Breast epithelium (tissue), 4 donors: ENCODE measurements at regions not wholly inside any gene's neighbourhood (a gene's known extent, or its start where the extent isn't known, plus 50 kb on each side); places are given as distances from the start of the nearest gene placed in this dataset.
A peak's percentile ranks its signal among the peaks of the same experiment; 100 is the strongest.

Experiments
- DNase-seq, 2 donors: peaks; one replicate each; pipeline ENCODE4 v3.0.0-alpha.2; 2019; ENCODE audit warnings: low spot score in 2 of 2
- H3K27ac ChIP-seq, 2 donors: fragments of 200-600 bp; sonication (generic) in 1 of 2; one replicate each; pipeline ENCODE4 v1.5.1; 2016 to 2019; ENCODE audit warnings: mild to moderate bottlenecking in 1 of 2
- H3K27me3 ChIP-seq, 2 donors: fragments of 200-600 bp; sonication (generic) in 1 of 2; one replicate each; pipeline versions ENCODE4 v1.5.1 to v1.6.0; 2017 to 2019; ENCODE audit warnings: control low read depth in 1 of 2, mild to moderate bottlenecking in 1 of 2
- H3K36me3 ChIP-seq: fragments of 200-600 bp; one replicate; pipeline ENCODE4 v1.5.1; 2019
- H3K4me1 ChIP-seq, 2 donors: fragments of 200-600 bp; sonication (generic); one replicate each; pipeline ENCODE4 v1.5.1; 2016 to 2019; ENCODE audit warnings: control low read depth in 1 of 2
- H3K4me3 ChIP-seq, 3 donors: fragments of 200-600 bp; sonication (generic); 1 replicate in 2 of 3; 2 replicates in 1 of 3; pipeline ENCODE4 v1.5.1; 2016 to 2019; ENCODE audit warnings: mild to moderate bottlenecking in 3 of 3, moderate library complexity in 2 of 3
- H3K9me3 ChIP-seq, 2 donors: fragments of 200-600 bp; sonication (generic) in 1 of 2; one replicate each; pipeline ENCODE4 v1.5.1; 2016 to 2019; ENCODE audit warnings: control low read depth in 1 of 2
- CTCF ChIP-seq, 3 donors: fragments of 450-650 bp; IDR thresholded peaks; one replicate each; pipeline ENCODE4 v1.5.1; 2016 to 2017; ENCODE audit warnings: antibody characterized with exemption in 3 of 3, mild to moderate bottlenecking in 3 of 3, moderate library complexity in 3 of 3
- POLR2A ChIP-seq: fragments of 450-650 bp; IDR thresholded peaks from one replicate; pipeline ENCODE4 v1.6.1; 2016; ENCODE audit warnings: antibody characterized with exemption, mild to moderate bottlenecking, moderate library complexity
- POLR2AphosphoS5 ChIP-seq, 3 donors: sonication (generic); formaldehyde crosslinking; IDR thresholded peaks; one replicate each; pipeline ENCODE4 v1.6.1; 2017; ENCODE audit warnings: antibody characterized with exemption in 3 of 3
- intact Hi-C: fragments of 100-400 bp; cut with DNase I; formaldehyde crosslinking; loops from one replicate; pipeline ENCODE4 v1.15.1; 2023; ENCODE audit warnings: low total_unique reads

- no peaks in the 10 kb centered on the region for H3K9me3 ChIP-seq
- no peak for DNase-seq
- TF ChIP-seq POLR2A (no peak), POLR2AphosphoS5 (IDR thresholded peaks at IDR 0.05) (no peak), CTCF (IDR thresholded peaks at IDR 0.05) (no peak)
Observed at GRCh38 chr9:107606149-107606790, 116.7 kb upstream of the KLF4 start.

GRCh38 chr9:107605041-107605440 lies 115.5 kb upstream of the KLF4 start:
- no peak for DNase-seq
- TF ChIP-seq POLR2A (no peak), POLR2AphosphoS5 (IDR thresholded peaks at IDR 0.05) (no peak), CTCF (IDR thresholded peaks at IDR 0.05) (no peak)
- H3K9me3 ChIP-seq = no peaks in the 10 kb centered on the region
- H3K4me3 ChIP-seq = no peak overlapping the region
- no peaks in the 10 kb centered on the region for H3K27me3 ChIP-seq
- no peaks in the 10 kb centered on the region for H3K4me1 ChIP-seq
- H3K27ac ChIP-seq = no peak overlapping the region
- no peaks in the 10 kb centered on the region for H3K36me3 ChIP-seq
- intact Hi-C loops = no loop called here

More at GRCh38 chr9:107606149-107606790, 116.7 kb upstream of the KLF4 start:
- Histone ChIP-seq H3K27ac (no peak overlapping the region), H3K4me1 (no peaks in the 10 kb centered on the region), H3K27me3 (no peaks in the 10 kb centered on the region), H3K4me3 (no peak overlapping the region), H3K36me3 (no peaks in the 10 kb centered on the region)
- intact Hi-C loops = no loop called here

DNA sequence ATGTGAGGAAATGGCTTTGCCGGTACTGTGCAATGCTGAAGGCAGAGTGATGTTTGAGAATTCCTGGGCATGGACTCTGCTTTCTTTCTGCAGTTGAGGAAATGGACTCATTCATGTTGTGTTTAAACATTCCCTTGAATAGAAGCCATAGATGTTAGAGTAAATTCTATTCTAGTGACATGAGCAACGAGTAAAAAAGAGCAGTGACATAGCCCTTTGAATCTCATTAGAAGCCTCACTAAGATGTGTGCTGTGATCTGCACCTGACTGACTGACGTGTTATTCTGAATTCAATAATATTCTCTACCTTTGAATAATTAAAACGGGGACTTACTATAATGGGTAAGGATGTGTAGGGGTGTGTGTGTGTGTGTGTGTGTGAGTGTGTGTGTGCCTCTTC lies 113.7 kb upstream of the KLF4 start:
- no peak overlapping the region for H3K4me3 ChIP-seq
- intact Hi-C loops = no loop called here
- no peaks in the 10 kb centered on the region for H3K36me3 ChIP-seq
- no peaks in the 10 kb centered on the region for H3K4me1 ChIP-seq
- no peak overlapping the region for H3K27ac ChIP-seq
- TF ChIP-seq POLR2AphosphoS5 (IDR thresholded peaks at IDR 0.05) (no peak), CTCF (IDR thresholded peaks at IDR 0.05) (no peak), POLR2A (no peak)
- no peaks in the 10 kb centered on the region for H3K27me3 ChIP-seq
- H3K9me3 ChIP-seq = no peaks in the 10 kb centered on the region
- no peak for DNase-seq

GRCh38 chr9:107600060-107600573 lies 110.5 kb upstream of the KLF4 start:
- DNase-seq = no peak
- Histone ChIP-seq H3K27me3 (no peaks in the 10 kb centered on the region), H3K9me3 (no peaks in the 10 kb centered on the region), H3K4me1 (no peaks in the 10 kb centered on the region), H3K27ac (no peak overlapping the region), H3K36me3 (no peaks in the 10 kb centered on the region), H3K4me3 (no peak overlapping the region)
- no peak for TF ChIP-seq POLR2A
- TF ChIP-seq POLR2AphosphoS5 (IDR thresholded peaks at IDR 0.05) = peak in 1 of 3 donors; percentile 58
- intact Hi-C loops = no loop called here

DNA sequence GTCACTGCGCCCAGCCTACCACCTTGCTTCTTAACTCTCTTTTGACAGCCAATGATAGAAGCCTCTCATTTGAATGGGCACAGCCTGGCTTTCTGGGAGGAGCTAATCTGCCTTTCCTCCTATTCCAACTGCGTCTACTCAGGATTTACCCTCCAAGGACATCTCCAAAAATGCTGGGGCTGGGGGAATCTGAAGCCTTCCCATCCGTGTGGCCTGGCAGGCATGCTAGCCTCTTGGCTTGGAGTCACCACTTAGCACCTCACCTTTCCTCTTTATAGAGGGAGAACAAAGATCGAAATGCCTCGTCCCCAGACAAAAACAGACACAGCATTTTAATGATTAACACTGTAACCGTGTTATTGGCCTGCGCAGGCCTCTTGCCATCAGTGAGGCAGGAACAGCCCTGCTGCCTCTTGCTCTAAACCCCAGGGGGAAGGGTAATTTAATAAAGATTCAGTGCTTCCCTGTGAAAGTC lies 108.2 kb upstream of the KLF4 start:
- Histone ChIP-seq H3K4me1 (no peaks in the 10 kb centered on the region), H3K9me3 (no peaks in the 10 kb centered on the region), H3K36me3 (no peaks in the 10 kb centered on the region), H3K4me3 (no peak overlapping the region), H3K27ac (no peak overlapping the region), H3K27me3 (no peaks in the 10 kb centered on the region)
- intact Hi-C loops = no loop called here
- no peak for DNase-seq
- TF ChIP-seq POLR2AphosphoS5 (IDR thresholded peaks at IDR 0.05) (no peak), CTCF (IDR thresholded peaks at IDR 0.05) (no peak), POLR2A (no peak)
